ENCODE measurements at regions not wholly inside any gene's neighbourhood (a gene's known extent, or its start where the extent isn't known, plus 50 kb on each side); places are given as distances from the start of the nearest gene placed in this dataset.
A peak's percentile ranks its signal among the peaks of the same experiment; 100 is the strongest.

DNA sequence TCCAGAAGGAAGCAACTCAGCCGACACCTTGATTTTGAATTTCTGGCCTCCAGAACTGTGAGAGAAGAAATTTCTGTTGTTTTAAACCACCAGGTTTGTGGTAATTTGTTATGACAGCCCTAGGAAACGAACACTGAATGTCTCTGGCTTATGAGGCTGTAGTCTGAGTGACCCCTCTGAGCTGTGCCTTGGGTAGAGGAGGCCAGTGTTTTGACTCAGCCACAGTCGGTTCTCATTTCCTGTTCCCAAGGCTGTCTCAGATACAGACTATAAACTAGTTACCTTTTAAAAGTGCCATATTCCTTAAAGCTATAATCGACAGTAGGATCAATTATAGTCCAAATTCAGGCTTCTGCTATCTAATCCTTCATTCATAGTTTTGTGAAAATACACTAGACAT is 391.2 kb upstream of the MAP3K7 start:
- no peak overlapping the region for H3K27ac ChIP-seq (ENCODE audit: low read depth, low read length)
- no peak overlapping the region for H3K4me2 ChIP-seq (ENCODE audit: insufficient read depth in 1 of 2, low read depth in 2 of 2, low read length in 2 of 2)
- no peak overlapping the region for H4K5ac ChIP-seq (ENCODE audit: insufficient read length, low read depth, low read length)
- FAIRE-seq (no peak), DNase-seq (ENCODE audit: low read depth in 1 of 2, low spot score in 2 of 2) (no peak)
- no peak overlapping the region for H3K9ac ChIP-seq (replicated peaks in 1 of 4; ENCODE audit: extremely low read depth in 1 of 4, low read depth in 3 of 4, low read length in 3 of 4)
- H3K18ac ChIP-seq (ENCODE audit: extremely low read depth, low read length): no peak overlapping the region
- no peaks in the 10 kb centered on the region for H3K79me1 ChIP-seq (ENCODE audit: low read depth, low read length)
- H3K9me3 ChIP-seq (ENCODE audit: insufficient read depth in 2 of 2, low read depth in 1 of 2, low read length in 1 of 2): no peaks in the 10 kb centered on the region
- peaks cover 2% of the 10 kb centered on the region; the same call in 1 of the 2 replicates for H3K23me2 ChIP-seq (ENCODE audit: low read depth, low read length)
- H4K91ac ChIP-seq (replicated peaks; ENCODE audit: insufficient read length, low read length): no peak overlapping the region
- no peak overlapping the region for H2BK20ac ChIP-seq (ENCODE audit: low read length)
- no peak overlapping the region for H2BK15ac ChIP-seq (ENCODE audit: low read length)
- H3K79me2 ChIP-seq (ENCODE audit: control insufficient read depth in 1 of 2, insufficient read depth in 2 of 2, low read length in 2 of 2): no peaks in the 10 kb centered on the region
- H2BK12ac ChIP-seq (ENCODE audit: low read depth, low read length): no peak overlapping the region
- H4K8ac ChIP-seq (ENCODE audit: extremely low read depth, insufficient read depth, low read length): no peak overlapping the region; the same call in 1 of the 2 replicates
- no peak overlapping the region for H3K4me3 ChIP-seq (ENCODE audit: extremely low read depth in 1 of 4, insufficient read depth in 2 of 4, low read depth in 3 of 4, low read length in 4 of 4)
- H2BK120ac ChIP-seq (replicated peaks; ENCODE audit: low read depth, low read length): no peak overlapping the region
- H2AK5ac ChIP-seq (ENCODE audit: low read depth, low read length): no peak overlapping the region
- H2AFZ ChIP-seq (ENCODE audit: low read length): peak overlapping the region; percentile 40; the same call in 1 of the 2 replicates
- no peak overlapping the region for H3K4ac ChIP-seq (replicated peaks; ENCODE audit: insufficient read length, low read depth, low read length)
- H3K36me3 ChIP-seq (ENCODE audit: control insufficient read depth in 2 of 4, insufficient read depth in 4 of 4, low read length in 3 of 4): no peaks in the 10 kb centered on the region
- ChIA-PET POLR2A (ENCODE audit: partially characterized antibody) (no interaction called here), CTCF (ENCODE audit: partially characterized antibody) (no interaction called here)
- H3K23ac ChIP-seq (ENCODE audit: insufficient read length): no peak overlapping the region
- H4K20me1 ChIP-seq (replicated peaks in 1 of 2; ENCODE audit: control insufficient read depth in 1 of 2, insufficient read depth in 2 of 2, low read length in 2 of 2): no peaks in the 10 kb centered on the region
- H3K56ac ChIP-seq (replicated peaks; ENCODE audit: insufficient read length, low read depth, low read length): no peak overlapping the region
- H3K14ac ChIP-seq (ENCODE audit: insufficient read length): no peak overlapping the region
- H2BK5ac ChIP-seq (ENCODE audit: low read depth, low read length): no peak overlapping the region
- no peaks in the 10 kb centered on the region for H3K4me1 ChIP-seq (replicated peaks in 1 of 4; ENCODE audit: control insufficient read depth in 3 of 4, insufficient read depth in 4 of 4, low read length in 3 of 4)
- no peaks in the 10 kb centered on the region; a peak in 1 of 7 replicates for H3K27me3 ChIP-seq (replicated peaks in 1 of 4; ENCODE audit: control insufficient read depth in 3 of 4, extremely low read depth in 1 of 4, insufficient read depth in 3 of 4, low read length in 3 of 4)
- 78% methylated on average over 4 of the region's 4 CpGs; no CpG with 5 or more reads in 1 of the 2 experiments for WGBS, 2 experiments (ENCODE audit: extremely low coverage in 1 of 2, insufficient coverage in 1 of 2, insufficient read length in 1 of 2, insufficient replicate concordance in 2 of 2, low coverage in 1 of 2, low lambda C conversion rate in 2 of 2, missing lambda C conversion rate in 1 of 2)
- no peak for TF ChIP-seq GABPA (IDR thresholded peaks at IDR 0.05; ENCODE audit: borderline replicate concordance, insufficient read depth, low read length)
- no peak for TF ChIP-seq SIN3A (conservative IDR thresholded peaks at IDR 0.05 in 1 of 2, IDR thresholded peaks at IDR 0.05 in 1 of 2; ENCODE audit: low read depth in 1 of 2, low read length in 2 of 2)
- TF ChIP-seq, protein P1, sequence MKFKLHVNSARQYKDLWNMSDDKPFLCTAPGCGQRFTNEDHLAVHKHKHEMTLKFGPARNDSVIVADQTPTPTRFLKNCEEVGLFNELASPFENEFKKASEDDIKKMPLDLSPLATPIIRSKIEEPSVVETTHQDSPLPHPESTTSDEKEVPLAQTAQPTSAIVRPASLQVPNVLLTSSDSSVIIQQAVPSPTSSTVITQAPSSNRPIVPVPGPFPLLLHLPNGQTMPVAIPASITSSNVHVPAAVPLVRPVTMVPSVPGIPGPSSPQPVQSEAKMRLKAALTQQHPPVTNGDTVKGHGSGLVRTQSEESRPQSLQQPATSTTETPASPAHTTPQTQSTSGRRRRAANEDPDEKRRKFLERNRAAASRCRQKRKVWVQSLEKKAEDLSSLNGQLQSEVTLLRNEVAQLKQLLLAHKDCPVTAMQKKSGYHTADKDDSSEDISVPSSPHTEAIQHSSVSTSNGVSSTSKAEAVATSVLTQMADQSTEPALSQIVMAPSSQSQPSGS (IDR thresholded peaks at IDR 0.05; ENCODE audit: low read length): no peak
- no peak for TF ChIP-seq RAD21 (IDR thresholded peaks at IDR 0.05 in 1 of 2, conservative IDR thresholded peaks at IDR 0.05 in 1 of 2; ENCODE audit: low read depth in 2 of 2, low read length in 2 of 2)

All from H1 (cell line).